Caco-2 (cell line): ENCODE measurements at regions not wholly inside any gene's neighbourhood (a gene's known extent, or its start where the extent isn't known, plus 50 kb on each side); places are given as distances from the start of the nearest gene placed in this dataset.

Experiments
- BruUV-seq: library from RNA; stranded (reverse); fragments of 400-500 nt; replicated peaks from 2 replicates; lab custom pipeline; 2021; lab: Mats Ljungman, UMichigan
- CTCF ChIA-PET: fragments of 300-600 bp; sonication (Branson Sonifier 250); formaldehyde crosslinking; loops from one replicate; lab custom pipeline; 2022; ENCODE audit warnings: antibody characterized with exemption; lab: Charles Lee
- POLR2A ChIA-PET: fragments of 300-600 bp; sonication (Branson Sonifier 250); formaldehyde crosslinking; loops from one replicate; lab custom pipeline; 2022; ENCODE audit warnings: antibody characterized with exemption; lab: Charles Lee
- DNase-seq, 2 experiments: peaks; one replicate each; pipeline versions ENCODE4 v3.0.0 to v3.0.0-alpha.2; 2020 to 2022
- H3K27me3 ChIP-seq: replicated peaks from 2 replicates; pipeline ENCODE4 v1.6.0; 2011; ENCODE audit warnings: low read length; ENCODE audit not compliant: control insufficient read depth, insufficient read depth
- H3K36me3 ChIP-seq: 2 replicates; pipeline ENCODE4 v1.5.1; 2011; ENCODE audit warnings: low read length; ENCODE audit not compliant: control insufficient read depth, insufficient read depth
- H3K4me1 ChIP-seq: fragments of 250-450 bp; sonication (Bioruptor Pico); 2 replicates; pipeline ENCODE4 v1.5.1; 2020; ENCODE audit warnings: mild to moderate bottlenecking
- H3K4me3 ChIP-seq: 2 replicates; pipeline ENCODE4 v1.5.1; 2011; ENCODE audit warnings: low read depth, mild to moderate bottlenecking, control low read depth, low read length
- H3K9me3 ChIP-seq: fragments of 250-450 bp; sonication (Bioruptor Pico); 2 replicates; pipeline ENCODE4 v1.5.1; 2020; ENCODE audit warnings: mild to moderate bottlenecking, moderate library complexity
- H3K27ac Mint-ChIP-seq: one replicate; pipeline ENCODE4 v1.8.0; 2022; ENCODE audit warnings: mixed read lengths; ENCODE audit not compliant: unreplicated experiment
- H3K27me3 Mint-ChIP-seq: one replicate; pipeline ENCODE4 v1.8.0; 2022; ENCODE audit warnings: mixed read lengths; ENCODE audit not compliant: insufficient read depth, unreplicated experiment
- H3K36me3 Mint-ChIP-seq: one replicate; pipeline ENCODE4 v1.8.0; 2022; ENCODE audit warnings: mild to moderate bottlenecking, mixed read lengths; ENCODE audit not compliant: insufficient read depth, unreplicated experiment
- H3K4me1 Mint-ChIP-seq: one replicate; pipeline ENCODE4 v1.8.0; 2022; ENCODE audit warnings: low read depth, mixed read lengths; ENCODE audit not compliant: unreplicated experiment
- H3K4me3 Mint-ChIP-seq: one replicate; pipeline ENCODE4 v1.8.0; 2022; ENCODE audit warnings: mild to moderate bottlenecking, moderate library complexity, mixed read lengths; ENCODE audit not compliant: unreplicated experiment
- H3K9me3 Mint-ChIP-seq: one replicate; pipeline ENCODE4 v1.8.0; 2022; ENCODE audit warnings: mixed read lengths; ENCODE audit not compliant: unreplicated experiment
- intact Hi-C: fragments of 100-400 bp; cut with micrococcal nuclease; formaldehyde crosslinking; loops from one replicate; pipeline ENCODE4 v1.10.0; 2022; ENCODE audit not compliant: unreplicated experiment
- TF ChIP-seq, protein P1 (sequence below), 2 experiments: fragments of 200-600 bp in 1 of 2; IDR thresholded peaks; 1 replicate in 1 of 2; 2 replicates in 1 of 2; pipeline versions ENCODE4 v1.5.1 to v1.8.0; 2011 to 2022; ENCODE audit warnings: antibody characterized with exemption in 1 of 2, control low read depth in 1 of 2, inconsistent platforms in 1 of 2, low read depth in 1 of 2, low read length in 1 of 2, mild to moderate bottlenecking in 1 of 2, moderate library complexity in 1 of 2; ENCODE audit not compliant: insufficient read depth in 1 of 2, severe bottlenecking in 1 of 2, unreplicated experiment in 1 of 2

DNA sequence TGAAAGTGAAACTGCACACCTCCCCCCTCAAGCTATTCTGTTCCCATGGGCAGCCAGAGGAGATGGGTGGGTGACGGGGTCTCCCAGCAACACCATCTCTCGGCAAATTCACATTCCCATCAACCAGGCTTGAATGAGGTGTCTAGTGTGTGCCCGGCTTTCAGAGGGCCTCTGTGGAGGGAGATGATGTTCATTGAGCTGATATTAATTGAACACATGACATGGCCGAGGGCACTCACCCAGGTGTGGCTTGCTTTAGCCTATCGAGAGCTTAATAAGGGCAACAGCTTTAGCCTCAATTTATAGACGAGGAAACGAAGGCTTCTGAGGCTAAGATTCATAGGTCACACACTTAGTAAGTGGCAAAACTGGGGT lies 288.0 kb downstream of the UACA start:
- Histone ChIP-seq H3K36me3 (no peaks in the 10 kb centered on the region), H3K9me3 (no peaks in the 10 kb centered on the region), H3K4me3 (no peak overlapping the region), H3K27me3 (no peaks in the 10 kb centered on the region), H3K4me1 (no peaks in the 10 kb centered on the region)
- ChIA-PET CTCF (interaction anchor here (1.2 kb wide), 1 partner anchor 8 kb away, joined by 3 read pairs; no protein-coding TSS in a partner anchor), POLR2A (no interaction called here)
- no peak for DNase-seq
- Mint-ChIP-seq H3K36me3 (no peaks in the 10 kb centered on the region), H3K27me3 (no peaks in the 10 kb centered on the region), H3K27ac (no peak overlapping the region), H3K9me3 (no peaks in the 10 kb centered on the region), H3K4me3 (no peak overlapping the region), H3K4me1 (no peaks in the 10 kb centered on the region)
- no TSS peak for BruUV-seq
- intact Hi-C loops, result no loop called here
- TF ChIP-seq, protein P1, sequence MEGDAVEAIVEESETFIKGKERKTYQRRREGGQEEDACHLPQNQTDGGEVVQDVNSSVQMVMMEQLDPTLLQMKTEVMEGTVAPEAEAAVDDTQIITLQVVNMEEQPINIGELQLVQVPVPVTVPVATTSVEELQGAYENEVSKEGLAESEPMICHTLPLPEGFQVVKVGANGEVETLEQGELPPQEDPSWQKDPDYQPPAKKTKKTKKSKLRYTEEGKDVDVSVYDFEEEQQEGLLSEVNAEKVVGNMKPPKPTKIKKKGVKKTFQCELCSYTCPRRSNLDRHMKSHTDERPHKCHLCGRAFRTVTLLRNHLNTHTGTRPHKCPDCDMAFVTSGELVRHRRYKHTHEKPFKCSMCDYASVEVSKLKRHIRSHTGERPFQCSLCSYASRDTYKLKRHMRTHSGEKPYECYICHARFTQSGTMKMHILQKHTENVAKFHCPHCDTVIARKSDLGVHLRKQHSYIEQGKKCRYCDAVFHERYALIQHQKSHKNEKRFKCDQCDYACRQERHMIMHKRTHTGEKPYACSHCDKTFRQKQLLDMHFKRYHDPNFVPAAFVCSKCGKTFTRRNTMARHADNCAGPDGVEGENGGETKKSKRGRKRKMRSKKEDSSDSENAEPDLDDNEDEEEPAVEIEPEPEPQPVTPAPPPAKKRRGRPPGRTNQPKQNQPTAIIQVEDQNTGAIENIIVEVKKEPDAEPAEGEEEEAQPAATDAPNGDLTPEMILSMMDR (IDR thresholded peaks at IDR 0.05; ENCODE audit: insufficient read depth in 1 of 2, low read depth in 1 of 2, low read length in 1 of 2, severe bottlenecking in 1 of 2, unreplicated experiment in 1 of 2), result no peak

DNA sequence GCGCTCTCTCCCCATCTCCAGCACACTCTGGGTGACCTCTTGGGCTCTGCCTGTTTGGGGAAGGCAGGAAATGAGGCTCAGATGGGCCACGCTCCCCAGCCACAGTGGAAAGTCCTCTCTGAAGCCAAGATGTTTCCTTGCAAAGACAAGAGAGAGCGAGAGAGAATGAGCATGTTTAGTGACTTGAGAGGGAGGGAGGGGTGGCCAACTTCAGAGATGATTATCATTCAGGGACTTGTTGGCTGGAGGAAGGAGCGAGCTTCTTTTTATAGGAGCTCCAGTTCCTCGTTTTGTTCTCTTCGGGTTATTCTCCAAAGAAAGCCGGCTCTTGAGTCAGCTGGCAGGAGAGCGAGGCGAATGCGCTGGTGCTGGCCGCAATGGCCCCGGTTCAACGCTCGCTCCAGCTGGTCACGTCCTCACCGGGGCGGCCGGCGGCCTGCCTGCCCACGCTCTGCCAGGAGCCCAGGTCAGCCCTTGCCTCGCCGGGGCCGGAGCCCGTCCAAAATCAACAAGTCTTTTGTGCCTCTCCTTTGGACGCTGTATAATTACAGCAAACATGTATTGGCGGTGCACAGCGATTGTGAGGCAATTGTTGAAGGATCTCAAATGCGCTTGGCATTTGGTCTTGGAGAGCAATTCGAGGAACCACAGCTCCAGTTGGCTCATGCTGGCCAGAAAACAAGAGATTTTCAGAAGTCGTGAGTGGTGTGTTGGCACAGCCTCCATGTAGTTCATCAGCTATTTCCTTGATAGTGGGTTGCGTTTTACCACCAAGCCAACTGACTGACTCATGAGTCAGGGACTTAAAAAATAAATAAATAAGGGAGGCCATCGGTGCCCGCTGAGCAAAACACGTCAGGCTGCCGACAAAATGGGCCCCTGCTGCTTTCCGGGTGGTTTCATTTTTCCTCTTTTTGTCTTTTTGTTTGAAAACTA lies 288.6 kb downstream of the UACA start:
- TF ChIP-seq, protein P1 (IDR thresholded peaks at IDR 0.05; ENCODE audit: insufficient read depth in 1 of 2, low read depth in 1 of 2, low read length in 1 of 2, severe bottlenecking in 1 of 2, unreplicated experiment in 1 of 2), result no peak
- H3K4me1 ChIP-seq, result no peaks in the 10 kb centered on the region
- intact Hi-C loops, result no loop called here
- no peak for DNase-seq
- BruUV-seq, result no TSS peak
- Mint-ChIP-seq H3K27ac (no peak overlapping the region), H3K27me3 (no peaks in the 10 kb centered on the region), H3K36me3 (no peaks in the 10 kb centered on the region), H3K4me1 (peaks cover 2% of the 10 kb centered on the region), H3K9me3 (no peaks in the 10 kb centered on the region), H3K4me3 (no peak overlapping the region)
- ChIA-PET CTCF (interaction anchor here (1.2 kb wide), 1 partner anchor 8 kb away, joined by 3 read pairs; no protein-coding TSS in a partner anchor), POLR2A (no interaction called here)
- no peaks in the 10 kb centered on the region for H3K9me3 ChIP-seq
- H3K4me3 ChIP-seq, result no peak overlapping the region
- H3K36me3 ChIP-seq, result no peaks in the 10 kb centered on the region
- no peaks in the 10 kb centered on the region for H3K27me3 ChIP-seq

DNA sequence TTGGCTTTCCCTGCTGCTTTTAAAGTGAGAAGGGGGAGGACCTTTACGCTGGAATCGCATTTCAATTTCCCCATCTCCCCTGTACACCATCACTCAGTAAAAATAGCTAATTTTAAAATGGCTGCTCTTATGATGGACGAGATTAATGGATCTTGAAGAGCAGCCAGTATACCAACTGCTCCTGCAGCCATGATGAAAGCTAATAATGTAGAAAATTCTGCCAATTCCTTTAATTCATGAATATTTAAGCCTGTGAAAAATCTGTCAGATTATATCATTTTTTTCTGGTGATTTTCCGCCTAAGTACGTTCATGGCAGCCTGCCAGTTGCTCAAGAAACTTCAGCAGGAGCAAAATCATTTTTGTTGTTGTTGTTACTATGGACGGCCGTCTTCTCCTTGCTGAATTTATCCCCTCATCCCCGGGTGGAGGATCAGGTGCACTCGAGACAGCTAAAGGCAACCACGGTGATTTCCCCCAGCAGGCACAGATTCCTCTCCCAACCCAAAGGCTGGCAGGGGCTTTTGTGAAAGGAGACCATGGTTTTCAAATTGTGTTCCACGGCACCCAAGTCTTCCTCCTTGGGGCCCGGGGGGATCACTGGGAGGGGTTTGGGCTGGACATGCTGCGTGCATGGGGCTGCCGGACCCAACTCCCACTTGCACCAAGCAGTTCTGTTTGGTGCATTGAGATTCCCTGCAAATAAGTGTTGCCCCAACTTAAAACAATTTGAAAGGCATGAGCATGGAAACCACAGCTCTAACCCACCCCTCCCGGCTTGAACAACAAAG lies 289.6 kb downstream of the UACA start:
- CTCF ChIA-PET, result no interaction called here
- H3K4me3 ChIP-seq, result no peak overlapping the region
- BruUV-seq, result no TSS peak

More for the DNA sequence above, 289.6 kb downstream of the UACA start:
- no peaks in the 10 kb centered on the region for H3K4me1 ChIP-seq
- TF ChIP-seq, protein P1 (IDR thresholded peaks at IDR 0.05; ENCODE audit: insufficient read depth in 1 of 2, low read depth in 1 of 2, low read length in 1 of 2, severe bottlenecking in 1 of 2, unreplicated experiment in 1 of 2), result no peak
- POLR2A ChIA-PET, result no interaction called here
- H3K9me3 Mint-ChIP-seq, result no peaks in the 10 kb centered on the region
- no peaks in the 10 kb centered on the region for H3K36me3 Mint-ChIP-seq
- no peak overlapping the region for H3K27ac Mint-ChIP-seq
- DNase-seq, result no peak
- intact Hi-C loops, result no loop called here
- no peak overlapping the region for H3K4me3 Mint-ChIP-seq
- no peaks in the 10 kb centered on the region for H3K9me3 ChIP-seq
- H3K27me3 ChIP-seq, result no peaks in the 10 kb centered on the region
- H3K27me3 Mint-ChIP-seq, result no peaks in the 10 kb centered on the region
- H3K4me1 Mint-ChIP-seq, result peaks cover 8% of the 10 kb centered on the region
- no peaks in the 10 kb centered on the region for H3K36me3 ChIP-seq
